A673 (cell line): ENCODE measurements at regions not wholly inside any gene's neighbourhood (a gene's known extent, or its start where the extent isn't known, plus 50 kb on each side); places are given as distances from the start of the nearest gene placed in this dataset.
A peak's percentile ranks its signal among the peaks of the same experiment; 100 is the strongest.

ENCODE experiments used
- BruUV-seq: library from RNA; stranded (reverse); fragments of 400-500 nt; replicated peaks from 2 replicates; lab custom pipeline; 2021; lab: Mats Ljungman, UMichigan
- CTCF ChIA-PET: fragments of 300-600 bp; sonication (Branson Sonifier 250); formaldehyde crosslinking; loops from one replicate; lab custom pipeline; 2022; ENCODE audit warnings: antibody characterized with exemption; lab: Charles Lee
- POLR2A ChIA-PET: fragments of 300-600 bp; sonication (Branson Sonifier 250); formaldehyde crosslinking; loops from one replicate; lab custom pipeline; 2022; ENCODE audit warnings: antibody characterized with exemption; ENCODE audit not compliant: low non-redundant PET; lab: Charles Lee
- DNase-seq: peaks from one replicate; pipeline ENCODE4 v3.0.0-alpha.2; 2015; ENCODE audit warnings: low spot score
- H3K27ac ChIP-seq: fragments of 200-600 bp; sonication (generic); 2 replicates; pipeline ENCODE4 v1.5.1; 2016; ENCODE audit warnings: mixed run types, low read depth, mild to moderate bottlenecking, mixed read lengths, antibody characterized with exemption, low read length; ENCODE audit not compliant: poor library complexity, severe bottlenecking
- H3K27me3 ChIP-seq: fragments of 200-600 bp; sonication (generic); replicated peaks from 2 replicates; pipeline ENCODE4 v1.6.1; 2017; ENCODE audit warnings: mixed run types, low read depth, mild to moderate bottlenecking, mixed read lengths, antibody characterized with exemption, low read length; ENCODE audit not compliant: insufficient read depth, poor library complexity
- H3K36me3 ChIP-seq: fragments of 200-600 bp; sonication (generic); 2 replicates; pipeline ENCODE4 v1.6.1; 2016; ENCODE audit warnings: mixed run types, mild to moderate bottlenecking, mixed read lengths, antibody characterized with exemption, low read length; ENCODE audit not compliant: insufficient read depth, poor library complexity, severe bottlenecking
- H3K4me1 ChIP-seq: fragments of 200-600 bp; sonication (generic); 2 replicates; pipeline ENCODE4 v1.6.1; 2017; ENCODE audit warnings: mixed run types, mild to moderate bottlenecking, mixed read lengths, antibody characterized with exemption, low read length; ENCODE audit not compliant: insufficient read depth, poor library complexity, severe bottlenecking
- H3K4me3 ChIP-seq: fragments of 200-600 bp; sonication (generic); 2 replicates; pipeline ENCODE4 v1.5.1; 2016; ENCODE audit warnings: low read depth, mixed run types, mild to moderate bottlenecking, mixed read lengths, low read length; ENCODE audit not compliant: poor library complexity, severe bottlenecking
- H3K9me3 ChIP-seq: fragments of 200-600 bp; sonication (generic); 2 replicates; pipeline ENCODE4 v1.6.1; 2016; ENCODE audit warnings: mixed run types, low read depth, mild to moderate bottlenecking, mixed read lengths, antibody characterized with exemption, low read length; ENCODE audit not compliant: poor library complexity, severe bottlenecking
- EZH2 ChIP-seq: fragments of 200-600 bp; sonication (generic); IDR thresholded peaks from 2 replicates; pipeline ENCODE4 v1.6.1; 2017; ENCODE audit warnings: borderline replicate concordance, low read depth, mild to moderate bottlenecking, mixed read lengths, antibody characterized with exemption, low read length; ENCODE audit not compliant: poor library complexity, severe bottlenecking
- intact Hi-C: fragments of 100-400 bp; cut with micrococcal nuclease; formaldehyde crosslinking; loops from one replicate; pipeline ENCODE4 v1.10.0; 2022; ENCODE audit not compliant: unreplicated experiment
- TF ChIP-seq, protein P1 (sequence below): fragments of 300-800, 200-600 bp; sonication (generic); conservative IDR thresholded peaks from 2 replicates; pipeline ENCODE4 v1.5.1; 2017; ENCODE audit warnings: low read depth, mild to moderate bottlenecking, antibody characterized with exemption, low read length, moderate library complexity, mixed read lengths

DNA sequence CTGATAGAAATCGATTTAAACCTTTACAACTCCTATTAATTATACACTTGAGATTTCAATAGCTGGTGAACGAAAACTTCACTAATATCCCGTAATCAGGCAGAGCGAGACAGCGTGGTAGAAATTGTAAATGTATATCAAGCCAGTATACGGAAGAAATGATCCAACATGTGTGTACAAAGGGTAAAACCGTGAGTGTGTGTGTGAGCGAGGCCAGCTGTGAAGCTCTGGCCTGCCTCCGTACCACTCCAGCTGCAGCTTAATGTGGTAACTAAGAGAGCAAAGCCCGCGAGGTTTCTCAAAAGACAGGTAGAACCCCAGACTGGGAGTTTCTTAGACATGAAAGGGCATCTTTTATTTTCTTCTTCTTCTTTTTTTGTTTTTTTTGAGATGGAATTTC is 52.3 kb upstream of the ZNF516 start:
- intact Hi-C loops: no loop called here
- ChIA-PET CTCF (no interaction called here), POLR2A (no interaction called here)
- BruUV-seq: no TSS peak
- Histone ChIP-seq H3K27me3 (no peaks in the 10 kb centered on the region), H3K4me1 (peaks cover 48% of the 10 kb centered on the region), H3K36me3 (no peaks in the 10 kb centered on the region), H3K27ac (peak overlapping the region; percentile 62), H3K4me3 (no peak overlapping the region), H3K9me3 (no peaks in the 10 kb centered on the region)
- no peak for TF ChIP-seq EZH2
- TF ChIP-seq, protein P1, sequence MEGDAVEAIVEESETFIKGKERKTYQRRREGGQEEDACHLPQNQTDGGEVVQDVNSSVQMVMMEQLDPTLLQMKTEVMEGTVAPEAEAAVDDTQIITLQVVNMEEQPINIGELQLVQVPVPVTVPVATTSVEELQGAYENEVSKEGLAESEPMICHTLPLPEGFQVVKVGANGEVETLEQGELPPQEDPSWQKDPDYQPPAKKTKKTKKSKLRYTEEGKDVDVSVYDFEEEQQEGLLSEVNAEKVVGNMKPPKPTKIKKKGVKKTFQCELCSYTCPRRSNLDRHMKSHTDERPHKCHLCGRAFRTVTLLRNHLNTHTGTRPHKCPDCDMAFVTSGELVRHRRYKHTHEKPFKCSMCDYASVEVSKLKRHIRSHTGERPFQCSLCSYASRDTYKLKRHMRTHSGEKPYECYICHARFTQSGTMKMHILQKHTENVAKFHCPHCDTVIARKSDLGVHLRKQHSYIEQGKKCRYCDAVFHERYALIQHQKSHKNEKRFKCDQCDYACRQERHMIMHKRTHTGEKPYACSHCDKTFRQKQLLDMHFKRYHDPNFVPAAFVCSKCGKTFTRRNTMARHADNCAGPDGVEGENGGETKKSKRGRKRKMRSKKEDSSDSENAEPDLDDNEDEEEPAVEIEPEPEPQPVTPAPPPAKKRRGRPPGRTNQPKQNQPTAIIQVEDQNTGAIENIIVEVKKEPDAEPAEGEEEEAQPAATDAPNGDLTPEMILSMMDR: no peak
- no peak for DNase-seq

DNA sequence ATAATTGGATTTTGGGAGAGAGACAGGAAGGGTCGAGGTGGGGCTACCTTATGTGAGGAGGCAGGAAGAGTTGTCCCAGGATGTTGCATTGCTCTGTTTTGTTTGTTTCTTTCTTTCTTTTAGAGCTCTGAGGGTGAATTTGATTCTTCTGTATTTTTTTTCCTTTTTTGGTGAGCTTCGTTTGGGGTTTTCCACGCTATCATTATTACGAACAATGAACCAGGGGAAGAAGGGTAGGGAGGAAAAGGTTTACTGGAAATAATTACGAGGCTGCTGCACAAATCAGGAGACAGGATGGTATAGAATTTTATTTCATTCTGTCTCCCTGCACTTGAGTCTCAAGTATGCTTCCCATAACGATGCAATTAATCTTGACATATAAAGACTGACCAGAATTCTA is 51.4 kb upstream of the ZNF516 start:
- ChIA-PET CTCF (interaction anchor here (0.6 kb wide), 1 partner anchor 86 kb away, joined by 3 read pairs; no protein-coding TSS in a partner anchor), POLR2A (interaction anchor here (0.6 kb wide), 1 partner anchor 724 kb away, joined by 11 read pairs; no protein-coding TSS in a partner anchor)
- peaks cover 48% of the 10 kb centered on the region for H3K4me1 ChIP-seq
- peak overlapping the region; percentile 6 for H3K4me3 ChIP-seq
- H3K27ac ChIP-seq: peak overlapping the region; percentile 62
- intact Hi-C loops: loop anchor here (1.0 kb wide), 1 partner anchor 8 kb away; no protein-coding TSS in a partner anchor
- no peak for DNase-seq
- no peaks in the 10 kb centered on the region for H3K27me3 ChIP-seq
- TF ChIP-seq, protein P1: no peak
- no peak for TF ChIP-seq EZH2
- no peaks in the 10 kb centered on the region for H3K9me3 ChIP-seq
- BruUV-seq: no TSS peak
- no peaks in the 10 kb centered on the region for H3K36me3 ChIP-seq

DNA sequence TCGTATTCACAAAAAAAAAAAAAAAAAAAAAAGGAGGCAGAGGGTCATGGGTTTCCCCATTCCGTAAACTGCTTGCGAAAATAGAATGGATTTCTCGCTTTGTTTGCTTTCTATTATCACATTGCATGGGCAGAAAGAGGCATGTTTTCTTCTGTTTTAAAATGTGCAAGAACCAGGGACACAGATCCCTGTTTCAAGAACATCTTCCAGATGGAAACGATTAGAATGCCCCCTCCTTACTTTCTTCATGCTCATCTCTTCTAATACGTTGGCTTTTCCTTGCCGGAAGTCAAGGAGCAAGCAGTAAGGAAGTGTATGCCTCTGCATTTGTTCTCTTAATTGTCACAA is 51.0 kb upstream of the ZNF516 start:
- peak; percentile 87 for DNase-seq
- no peaks in the 10 kb centered on the region for H3K36me3 ChIP-seq
- POLR2A ChIA-PET: interaction anchor here (0.6 kb wide), 1 partner anchor 724 kb away, joined by 11 read pairs; no protein-coding TSS in a partner anchor

More for the DNA sequence above, 51.0 kb upstream of the ZNF516 start:
- Histone ChIP-seq H3K4me1 (peaks cover 48% of the 10 kb centered on the region), H3K9me3 (no peaks in the 10 kb centered on the region), H3K4me3 (peak overlapping the region; percentile 6), H3K27ac (peak overlapping the region; percentile 62), H3K27me3 (no peaks in the 10 kb centered on the region)
- BruUV-seq: no TSS peak
- CTCF ChIA-PET: no interaction called here
- intact Hi-C loops: loop anchor here (1.0 kb wide), 1 partner anchor 8 kb away; no protein-coding TSS in a partner anchor
- TF ChIP-seq EZH2: no peak
- TF ChIP-seq, protein P1: no peak
